ENCODE measurements at regions not wholly inside any gene's neighbourhood (a gene's known extent, or its start where the extent isn't known, plus 50 kb on each side); places are given as distances from the start of the nearest gene placed in this dataset.

DNA sequence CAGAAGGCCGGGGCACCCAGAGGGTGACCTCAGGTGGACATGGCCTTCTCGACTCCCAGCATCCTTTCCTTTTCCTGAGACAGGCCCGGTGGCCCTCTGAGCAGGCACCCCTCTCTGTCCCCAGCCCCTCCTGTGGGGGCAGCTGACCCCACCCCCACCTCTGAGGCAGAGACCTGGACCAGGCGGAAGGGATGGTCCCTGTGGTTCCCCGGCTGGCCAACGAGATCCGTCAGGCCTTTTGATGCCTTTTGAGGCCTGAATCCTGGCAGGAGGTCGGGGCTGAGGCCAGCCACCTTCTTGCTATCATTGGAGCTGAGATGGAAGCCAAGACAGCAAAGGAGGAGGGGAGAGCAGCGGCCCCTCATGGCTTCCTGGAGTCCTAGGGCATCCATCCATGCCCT is 50.2 kb upstream of the ACTRT2 start:
- H2BK20ac ChIP-seq (ENCODE audit: low read length), result no peak overlapping the region
- H2BK120ac ChIP-seq (replicated peaks; ENCODE audit: low read depth, low read length), result no peak overlapping the region
- no peak overlapping the region for H3K56ac ChIP-seq (replicated peaks; ENCODE audit: insufficient read length, low read depth, low read length)
- H3K4me1 ChIP-seq (replicated peaks in 1 of 4; ENCODE audit: control insufficient read depth in 3 of 4, insufficient read depth in 4 of 4, low read length in 3 of 4), result no peaks in the 10 kb centered on the region; a peak in 1 of 7 replicates
- no peak overlapping the region for H3K27ac ChIP-seq (ENCODE audit: low read depth, low read length)
- H3K27me3 ChIP-seq (replicated peaks in 1 of 4; ENCODE audit: control insufficient read depth in 3 of 4, extremely low read depth in 1 of 4, insufficient read depth in 3 of 4, low read length in 3 of 4), result no peaks in the 10 kb centered on the region
- no peak for DNase-seq (ENCODE audit: low read depth in 1 of 2, low spot score in 2 of 2)
- no peak overlapping the region for H3K9ac ChIP-seq (replicated peaks in 1 of 4; ENCODE audit: extremely low read depth in 1 of 4, low read depth in 3 of 4, low read length in 3 of 4)
- 77% methylated on average over 5 of the region's 9 CpGs; no CpG with 5 or more reads in 1 of the 2 experiments for WGBS, 2 experiments (ENCODE audit: extremely low coverage in 1 of 2, insufficient coverage in 1 of 2, insufficient read length in 1 of 2, insufficient replicate concordance in 2 of 2, low coverage in 1 of 2, low lambda C conversion rate in 2 of 2, missing lambda C conversion rate in 1 of 2)
- no peak overlapping the region for H3K23ac ChIP-seq (ENCODE audit: insufficient read length)
- H3K79me2 ChIP-seq (ENCODE audit: control insufficient read depth in 1 of 2, insufficient read depth in 2 of 2, low read length in 2 of 2), result no peaks in the 10 kb centered on the region
- CTCF ChIA-PET (ENCODE audit: partially characterized antibody), result no interaction called here
- TF ChIP-seq POU5F1 (IDR thresholded peaks at IDR 0.05; ENCODE audit: low read depth, low read length) (no peak), CTCF (IDR thresholded peaks at IDR 0.05; ENCODE audit: control extremely low read depth in 1 of 3, insufficient read depth in 1 of 3, low read depth in 1 of 3, low read length in 3 of 3) (no peak), KDM5A (IDR thresholded peaks at IDR 0.05; ENCODE audit: low read length) (no peak)
- H3K4ac ChIP-seq (replicated peaks; ENCODE audit: insufficient read length, low read depth, low read length), result no peak overlapping the region
- H3K18ac ChIP-seq (ENCODE audit: extremely low read depth, low read length), result no peak overlapping the region
- no peak overlapping the region for H2BK5ac ChIP-seq (ENCODE audit: low read depth, low read length)
- no peak overlapping the region for H2AFZ ChIP-seq (ENCODE audit: low read length)
- FAIRE-seq, result no peak
- H2BK15ac ChIP-seq (ENCODE audit: low read length), result no peak overlapping the region
- H4K91ac ChIP-seq (replicated peaks; ENCODE audit: insufficient read length, low read length), result no peak overlapping the region
- no peak overlapping the region for H2AK5ac ChIP-seq (ENCODE audit: low read depth, low read length)
- peaks cover 84 to 100% of the 10 kb centered on the region in 2 experiments for H3K9me3 ChIP-seq (ENCODE audit: insufficient read depth in 2 of 2, low read depth in 1 of 2, low read length in 1 of 2)
- no peaks in the 10 kb centered on the region for H3K79me1 ChIP-seq (ENCODE audit: low read depth, low read length)
- no peaks in the 10 kb centered on the region for H3K36me3 ChIP-seq (ENCODE audit: control insufficient read depth in 2 of 4, insufficient read depth in 4 of 4, low read length in 3 of 4)
- H3K14ac ChIP-seq (ENCODE audit: insufficient read length), result no peak overlapping the region
- H2BK12ac ChIP-seq (ENCODE audit: low read depth, low read length), result no peak overlapping the region
- POLR2A ChIA-PET (ENCODE audit: partially characterized antibody), result no interaction called here
- H3K4me2 ChIP-seq (ENCODE audit: insufficient read depth in 1 of 2, low read depth in 2 of 2, low read length in 2 of 2), result no peak overlapping the region
- no peak overlapping the region for H4K8ac ChIP-seq (ENCODE audit: extremely low read depth, insufficient read depth, low read length)
- no peak overlapping the region for H4K5ac ChIP-seq (ENCODE audit: insufficient read length, low read depth, low read length)
- no peak overlapping the region for H3K4me3 ChIP-seq (ENCODE audit: extremely low read depth in 1 of 4, insufficient read depth in 2 of 4, low read depth in 3 of 4, low read length in 4 of 4)
- H4K20me1 ChIP-seq (replicated peaks in 1 of 2; ENCODE audit: control insufficient read depth in 1 of 2, insufficient read depth in 2 of 2, low read length in 2 of 2), result no peaks in the 10 kb centered on the region
- no peaks in the 10 kb centered on the region for H3K23me2 ChIP-seq (ENCODE audit: low read depth, low read length)
